ENCODE measurements at regions not wholly inside any gene's neighbourhood (a gene's known extent, or its start where the extent isn't known, plus 50 kb on each side); places are given as distances from the start of the nearest gene placed in this dataset.

DNA sequence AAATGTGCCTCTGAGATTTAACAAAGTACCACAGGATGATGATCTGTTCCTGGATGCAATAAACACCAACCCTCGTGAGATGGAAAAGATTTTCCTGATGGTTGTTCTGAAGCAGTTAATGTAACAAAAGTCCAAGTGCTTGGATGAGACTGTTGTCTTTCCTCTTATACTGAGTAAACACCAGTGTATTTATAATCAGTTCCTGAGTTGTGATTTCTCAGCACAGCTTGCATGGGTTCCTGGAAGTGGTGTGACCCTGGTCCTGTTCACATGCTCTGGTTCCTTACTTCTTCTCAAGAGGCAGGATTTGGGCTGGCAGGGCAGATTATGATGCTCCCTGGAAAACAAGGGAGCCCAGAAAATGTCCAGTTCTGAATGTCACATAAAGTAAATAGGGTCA is 208.2 kb upstream of the USP24 start:
- no peak overlapping the region for H2AFZ ChIP-seq (ENCODE audit: low read length)
- no peaks in the 10 kb centered on the region for H4K20me1 ChIP-seq (ENCODE audit: insufficient read depth, low read length, poor library complexity, severe bottlenecking)

GRCh38 chr1:55420929-55421716 is 206.0 kb upstream of the USP24 start:
- Histone ChIP-seq H2AFZ (ENCODE audit: low read length) (no peak overlapping the region), H3K4me3 (ENCODE audit: low read length, poor library complexity, severe bottlenecking) (no peak overlapping the region), H3K9ac (ENCODE audit: low read depth, low read length, poor library complexity, severe bottlenecking) (no peak overlapping the region), H3K4me2 (ENCODE audit: low read depth, low read length, poor library complexity, severe bottlenecking) (no peak overlapping the region), H3K36me3 (ENCODE audit: insufficient read depth, low read length) (no peaks in the 10 kb centered on the region), H3K27me3 (ENCODE audit: insufficient read depth, low read length, poor library complexity, severe bottlenecking) (no peaks in the 10 kb centered on the region), H3K79me2 (ENCODE audit: insufficient read depth, low read length) (no peaks in the 10 kb centered on the region), H3K9me3 (ENCODE audit: insufficient read depth, low read depth, low read length) (no peaks in the 10 kb centered on the region), H3F3A (ENCODE audit: low read depth) (no peaks in the 10 kb centered on the region), H4K20me1 (ENCODE audit: insufficient read depth, low read length, poor library complexity, severe bottlenecking) (no peaks in the 10 kb centered on the region), H3K4me1 (ENCODE audit: insufficient read depth, low read length, poor library complexity, severe bottlenecking) (no peaks in the 10 kb centered on the region), H3K9me2 (replicated peaks; ENCODE audit: low read depth, low read length) (0 out of 2 replicates have a peak, but pooled peaks cover 6% of the 10 kb centered on the region)
- TF ChIP-seq EZH2phosphoT487 (IDR thresholded peaks at IDR 0.05; ENCODE audit: borderline replicate concordance) (no peak), CTCF (conservative IDR thresholded peaks at IDR 0.05; ENCODE audit: low read length) (no peak)

More for the DNA sequence above, 208.2 kb upstream of the USP24 start:
- Histone ChIP-seq H3K27me3 (ENCODE audit: insufficient read depth, low read length, poor library complexity, severe bottlenecking) (no peaks in the 10 kb centered on the region), H3K9ac (ENCODE audit: low read depth, low read length, poor library complexity, severe bottlenecking) (no peak overlapping the region), H3K4me2 (ENCODE audit: low read depth, low read length, poor library complexity, severe bottlenecking) (no peak overlapping the region), H3K4me1 (ENCODE audit: insufficient read depth, low read length, poor library complexity, severe bottlenecking) (no peaks in the 10 kb centered on the region), H3K9me2 (replicated peaks; ENCODE audit: low read depth, low read length) (0 out of 2 replicates have a peak, but pooled peaks cover 6% of the 10 kb centered on the region), H3K79me2 (ENCODE audit: insufficient read depth, low read length) (no peaks in the 10 kb centered on the region), H3F3A (ENCODE audit: low read depth) (no peaks in the 10 kb centered on the region), H3K4me3 (ENCODE audit: low read length, poor library complexity, severe bottlenecking) (no peak overlapping the region), H3K9me3 (ENCODE audit: insufficient read depth, low read depth, low read length) (no peaks in the 10 kb centered on the region), H3K36me3 (ENCODE audit: insufficient read depth, low read length) (no peaks in the 10 kb centered on the region)
- no peak for TF ChIP-seq EZH2phosphoT487 (IDR thresholded peaks at IDR 0.05; ENCODE audit: borderline replicate concordance)
- TF ChIP-seq CTCF (conservative IDR thresholded peaks at IDR 0.05; ENCODE audit: low read length), result no peak

DNA sequence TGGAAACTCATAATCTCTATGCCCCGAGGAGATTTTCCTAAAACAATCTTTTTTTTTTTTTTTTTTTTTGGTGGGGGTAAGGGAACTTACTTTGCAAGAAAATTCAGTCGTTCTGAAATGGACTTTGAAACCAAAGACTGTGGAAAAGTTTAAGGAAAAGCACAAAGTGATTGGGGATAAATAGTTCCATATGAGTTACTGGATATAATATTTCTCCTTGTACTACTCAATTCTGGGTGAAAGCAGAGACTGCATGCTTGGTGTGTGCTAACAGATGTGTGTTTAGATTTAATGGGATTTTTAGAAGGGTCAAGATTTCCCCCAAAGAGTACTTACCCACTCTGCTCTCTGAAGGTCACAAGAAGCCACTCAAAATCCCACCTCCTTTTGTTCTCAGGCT is 204.9 kb upstream of the USP24 start:
- no peaks in the 10 kb centered on the region for H4K20me1 ChIP-seq (ENCODE audit: insufficient read depth, low read length, poor library complexity, severe bottlenecking)
- H3K9me2 ChIP-seq (replicated peaks; ENCODE audit: low read depth, low read length), result 0 out of 2 replicates have a peak, but pooled peaks cover 6% of the 10 kb centered on the region
- H3K4me2 ChIP-seq (ENCODE audit: low read depth, low read length, poor library complexity, severe bottlenecking), result no peak overlapping the region

More for the DNA sequence above, 204.9 kb upstream of the USP24 start:
- H3F3A ChIP-seq (ENCODE audit: low read depth), result no peaks in the 10 kb centered on the region
- no peak overlapping the region for H2AFZ ChIP-seq (ENCODE audit: low read length)
- no peaks in the 10 kb centered on the region for H3K36me3 ChIP-seq (ENCODE audit: insufficient read depth, low read length)
- no peaks in the 10 kb centered on the region for H3K9me3 ChIP-seq (ENCODE audit: insufficient read depth, low read depth, low read length)
- H3K4me3 ChIP-seq (ENCODE audit: low read length, poor library complexity, severe bottlenecking), result no peak overlapping the region
- H3K4me1 ChIP-seq (ENCODE audit: insufficient read depth, low read length, poor library complexity, severe bottlenecking), result no peaks in the 10 kb centered on the region
- TF ChIP-seq CTCF (conservative IDR thresholded peaks at IDR 0.05; ENCODE audit: low read length) (no peak), EZH2phosphoT487 (IDR thresholded peaks at IDR 0.05; ENCODE audit: borderline replicate concordance) (no peak)
- H3K27me3 ChIP-seq (ENCODE audit: insufficient read depth, low read length, poor library complexity, severe bottlenecking), result no peaks in the 10 kb centered on the region
- H3K9ac ChIP-seq (ENCODE audit: low read depth, low read length, poor library complexity, severe bottlenecking), result no peak overlapping the region
- H3K79me2 ChIP-seq (ENCODE audit: insufficient read depth, low read length), result no peaks in the 10 kb centered on the region

Measured in Loucy (cell line).